Spinal cord (tissue), 9 donors: ENCODE measurements at regions not wholly inside any gene's neighbourhood (a gene's known extent, or its start where the extent isn't known, plus 50 kb on each side); places are given as distances from the start of the nearest gene placed in this dataset.

Experiments
- DNase-seq, 6 donors: peaks; one replicate each; pipeline versions ENCODE4 v3.0.0 to v3.0.0-alpha.2; 2013 to 2015; ENCODE audit warnings: low spot score in 6 of 6, low read depth in 4 of 6
- H3K27ac ChIP-seq: one replicate; pipeline ENCODE4 v1.5.1; 2013; ENCODE audit warnings: low read depth, low read length, control low read depth
- H3K27me3 ChIP-seq: one replicate; pipeline ENCODE4 v1.6.1; 2013; ENCODE audit warnings: low read length; ENCODE audit not compliant: control insufficient read depth, insufficient read depth
- H3K36me3 ChIP-seq: one replicate; pipeline ENCODE4 v1.6.1; 2013; ENCODE audit warnings: low read length; ENCODE audit not compliant: control insufficient read depth, insufficient read depth
- H3K4me1 ChIP-seq: one replicate; pipeline ENCODE4 v1.6.1; 2013; ENCODE audit warnings: low read length; ENCODE audit not compliant: control insufficient read depth, insufficient read depth
- H3K4me3 ChIP-seq: one replicate; pipeline ENCODE4 v1.5.1; 2013; ENCODE audit warnings: low read depth, low read length, control low read depth
- H3K9me3 ChIP-seq: one replicate; pipeline ENCODE4 v1.6.1; 2013; ENCODE audit warnings: low read length; ENCODE audit not compliant: control insufficient read depth, insufficient read depth
- WGBS: methylation state at CpG from one replicate; pipeline ENCODE4 v1.1.5; 2013; ENCODE audit warnings: missing lambda C conversion rate; ENCODE audit not compliant: insufficient coverage; 5-methylcytosine and 5-hydroxymethylcytosine counted together
- donor health status: healthy.

DNA sequence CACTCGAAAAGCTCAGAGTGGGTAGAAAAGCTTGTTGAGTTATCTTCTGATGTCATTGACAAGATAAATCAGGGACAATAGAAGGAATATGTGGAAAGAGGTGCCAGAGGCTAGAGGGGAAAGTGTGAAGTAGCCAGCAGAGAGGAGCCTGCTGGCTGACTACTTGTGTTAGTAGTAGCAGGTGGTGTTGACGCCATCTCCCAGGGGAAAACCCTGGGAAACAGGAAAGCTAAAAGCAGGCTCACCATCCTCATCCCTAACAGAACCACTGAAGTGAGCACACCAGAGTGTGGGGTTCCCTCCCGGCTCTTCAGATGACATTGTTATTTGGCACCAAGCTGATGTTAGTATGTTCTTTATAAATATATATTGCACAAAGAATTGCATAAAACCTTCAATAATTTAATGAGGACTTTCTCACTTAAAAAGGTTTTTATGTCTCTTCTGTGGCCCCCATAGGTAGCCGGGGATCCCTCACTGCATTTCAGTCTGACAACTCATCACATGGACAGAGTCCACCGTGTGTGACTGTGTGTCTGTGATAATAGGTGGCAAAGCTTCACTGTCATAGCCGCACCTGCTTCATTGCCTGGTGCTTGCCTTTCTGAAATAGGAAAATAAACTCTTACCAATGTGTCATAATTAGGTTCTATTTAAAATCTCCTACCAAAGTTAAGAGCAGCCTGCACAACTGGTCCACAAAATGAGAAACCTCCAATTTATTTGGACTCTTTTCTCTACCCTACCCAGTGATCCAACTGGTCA lies 63.2 kb upstream of the TOP3B start:
- no peaks in the 10 kb centered on the region for H3K4me1 ChIP-seq
- WGBS: 100% methylated on average over 1 of the region's 6 CpGs
- no peak overlapping the region for H3K27ac ChIP-seq
- no peaks in the 10 kb centered on the region for H3K9me3 ChIP-seq
- no peak for DNase-seq
- H3K27me3 ChIP-seq: no peaks in the 10 kb centered on the region
- no peak overlapping the region for H3K4me3 ChIP-seq
- H3K36me3 ChIP-seq: no peaks in the 10 kb centered on the region

DNA sequence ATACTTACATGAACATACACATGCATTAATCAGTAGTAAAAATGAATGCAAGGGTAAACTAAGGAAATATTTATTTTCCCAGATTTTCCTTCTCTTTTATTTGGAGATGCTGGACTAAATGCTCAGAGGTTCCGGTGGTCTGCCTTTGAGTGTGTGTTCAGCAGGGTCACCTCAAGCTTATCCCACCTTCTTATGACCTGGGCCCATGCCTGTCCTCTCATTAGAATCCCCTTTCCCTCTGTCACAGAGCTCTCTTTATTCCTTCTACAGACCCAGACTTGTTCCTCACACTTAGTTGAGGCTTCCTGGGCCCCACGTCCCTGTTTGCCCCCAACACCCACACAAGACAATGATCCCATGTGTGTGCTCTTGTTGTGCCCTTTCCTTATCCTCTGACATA lies 61.6 kb upstream of the TOP3B start:
- Histone ChIP-seq H3K36me3 (no peaks in the 10 kb centered on the region), H3K4me1 (no peaks in the 10 kb centered on the region), H3K9me3 (no peaks in the 10 kb centered on the region), H3K27me3 (no peaks in the 10 kb centered on the region), H3K27ac (no peak overlapping the region), H3K4me3 (no peak overlapping the region)
- WGBS: 83% methylated on average over 2 of the region's 2 CpGs
- DNase-seq: no peak

DNA sequence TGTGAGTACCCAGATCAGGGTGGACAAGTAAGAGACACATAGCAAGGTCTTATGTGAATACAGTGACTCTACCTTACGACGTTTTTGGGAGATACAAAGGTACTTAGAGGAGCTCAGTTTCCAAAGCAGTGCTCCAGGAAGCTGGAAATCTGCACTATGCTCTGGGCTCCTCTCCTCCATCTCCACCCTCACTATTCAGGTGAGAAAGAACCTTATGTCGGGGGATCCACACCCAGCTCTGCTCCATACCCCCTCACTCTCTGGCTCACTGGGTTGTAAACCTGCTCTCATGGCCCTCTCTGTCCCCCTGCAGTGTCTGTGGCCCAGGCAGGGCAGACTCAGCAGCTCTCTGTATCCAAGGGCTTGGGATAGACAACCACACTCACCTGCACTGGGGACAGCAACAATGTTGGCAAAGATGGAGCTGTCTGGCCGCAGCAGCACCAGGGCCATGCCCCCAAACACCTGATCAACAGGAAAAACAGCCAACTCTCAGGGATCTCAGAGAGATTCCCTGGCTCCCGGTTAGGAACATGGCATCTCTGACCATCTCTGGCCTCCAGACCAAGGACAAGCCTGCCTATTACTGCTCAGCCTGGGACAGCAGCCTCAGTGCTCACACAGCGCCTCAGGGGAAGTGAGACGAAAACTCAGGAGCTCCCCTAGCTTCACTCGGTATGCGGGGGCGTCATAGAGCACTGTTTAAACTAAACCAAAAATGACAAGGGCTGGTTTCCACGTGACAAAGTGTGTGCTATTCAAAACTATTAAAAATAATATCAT lies 60.9 kb upstream of the TOP3B start:
- 90% methylated on average over 7 of the region's 11 CpGs for WGBS
- Histone ChIP-seq H3K36me3 (no peaks in the 10 kb centered on the region), H3K9me3 (no peaks in the 10 kb centered on the region), H3K27me3 (no peaks in the 10 kb centered on the region), H3K4me3 (no peak overlapping the region), H3K27ac (no peak overlapping the region), H3K4me1 (peaks cover 3% of the 10 kb centered on the region)
- DNase-seq: no peak

GRCh38 chr22:22042599-22043295 lies 60.2 kb upstream of the TOP3B start:
- peaks cover 7% of the 10 kb centered on the region for H3K4me1 ChIP-seq
- no peaks in the 10 kb centered on the region for H3K9me3 ChIP-seq
- DNase-seq: no peak
- no peak overlapping the region for H3K27ac ChIP-seq
- H3K27me3 ChIP-seq: no peaks in the 10 kb centered on the region
- 88% methylated on average over 2 of the region's 7 CpGs for WGBS
- H3K36me3 ChIP-seq: no peaks in the 10 kb centered on the region
- H3K4me3 ChIP-seq: no peak overlapping the region

- no peaks in the 10 kb centered on the region for H3K27me3 ChIP-seq
Measured at GRCh38 chr22:22042009-22042408, 59.4 kb upstream of the TOP3B start.

GRCh38 chr22:22040908-22041307 lies 58.3 kb upstream of the TOP3B start:
- Histone ChIP-seq H3K9me3 (no peaks in the 10 kb centered on the region), H3K36me3 (no peaks in the 10 kb centered on the region), H3K4me1 (peaks cover 7% of the 10 kb centered on the region), H3K27me3 (no peaks in the 10 kb centered on the region), H3K4me3 (no peak overlapping the region), H3K27ac (no peak overlapping the region)
- DNase-seq: no peak

More at GRCh38 chr22:22042009-22042408, 59.4 kb upstream of the TOP3B start:
- no peak for DNase-seq
- Histone ChIP-seq H3K4me1 (peaks cover 7% of the 10 kb centered on the region), H3K9me3 (no peaks in the 10 kb centered on the region), H3K4me3 (no peak overlapping the region), H3K36me3 (no peaks in the 10 kb centered on the region), H3K27ac (no peak overlapping the region)
- no CpG with 5 or more reads among the region's 1 CpG for WGBS

DNA sequence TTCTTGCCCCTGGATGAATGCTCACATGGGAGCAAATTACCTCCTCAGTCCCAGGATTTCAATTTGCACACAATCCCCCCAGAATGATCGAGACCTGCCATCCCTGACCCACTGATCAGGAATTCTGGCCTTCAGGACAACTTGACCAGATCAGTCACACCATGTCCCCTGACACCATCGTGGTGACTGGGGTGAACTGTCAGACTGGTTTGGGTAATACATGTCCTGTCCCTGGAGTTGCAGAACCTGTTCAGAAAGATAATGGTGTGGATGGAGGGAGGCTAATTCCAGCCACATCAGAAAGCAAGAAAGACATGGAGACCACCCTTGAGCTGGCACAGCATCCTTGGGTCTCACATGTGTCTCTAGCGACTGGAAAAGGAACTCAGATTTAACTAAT lies 57.9 kb upstream of the TOP3B start:
- DNase-seq: no peak
- Histone ChIP-seq H3K27me3 (no peaks in the 10 kb centered on the region), H3K36me3 (no peaks in the 10 kb centered on the region), H3K27ac (no peak overlapping the region), H3K4me1 (peaks cover 7% of the 10 kb centered on the region), H3K9me3 (no peaks in the 10 kb centered on the region), H3K4me3 (no peak overlapping the region)
- WGBS: 100% methylated on average over 1 of the region's 3 CpGs

GRCh38 chr22:22039286-22040074 lies 56.9 kb upstream of the TOP3B start:
- WGBS: 100% methylated on average over 1 of the region's 4 CpGs
- DNase-seq: no peak
- H3K27ac ChIP-seq: no peak overlapping the region
- peaks cover 10% of the 10 kb centered on the region for H3K4me1 ChIP-seq
- H3K4me3 ChIP-seq: no peak overlapping the region
- H3K27me3 ChIP-seq: no peaks in the 10 kb centered on the region
- H3K36me3 ChIP-seq: no peaks in the 10 kb centered on the region
- H3K9me3 ChIP-seq: no peaks in the 10 kb centered on the region

- H3K4me1 ChIP-seq: peaks cover 10% of the 10 kb centered on the region
- H3K27me3 ChIP-seq: no peaks in the 10 kb centered on the region
- no peaks in the 10 kb centered on the region for H3K36me3 ChIP-seq
- no peak overlapping the region for H3K4me3 ChIP-seq
- DNase-seq: no peak
- WGBS: no CpG with 5 or more reads among the region's 1 CpG
- H3K27ac ChIP-seq: no peak overlapping the region
- H3K9me3 ChIP-seq: no peaks in the 10 kb centered on the region
Measured at GRCh38 chr22:22038178-22038880, 55.7 kb upstream of the TOP3B start.
